CD4-positive, alpha-beta T cell treated with Interleukin-4 for 1 hour (primary cell): ENCODE measurements at regions not wholly inside any gene's neighbourhood (a gene's known extent, or its start where the extent isn't known, plus 50 kb on each side); places are given as distances from the start of the nearest gene placed in this dataset.
A peak's percentile ranks its signal among the peaks of the same experiment; 100 is the strongest.
"Not testable (repeated sequence)": the region's sequence is repeated elsewhere in the genome, so short reads cannot be mapped to it uniquely, and the experiment has no call there.

Source experiments
- DNase-seq, 2 donors: peaks; one replicate each; pipeline ENCODE4 v3.0.0-alpha.2; 2020 to 2022

DNA sequence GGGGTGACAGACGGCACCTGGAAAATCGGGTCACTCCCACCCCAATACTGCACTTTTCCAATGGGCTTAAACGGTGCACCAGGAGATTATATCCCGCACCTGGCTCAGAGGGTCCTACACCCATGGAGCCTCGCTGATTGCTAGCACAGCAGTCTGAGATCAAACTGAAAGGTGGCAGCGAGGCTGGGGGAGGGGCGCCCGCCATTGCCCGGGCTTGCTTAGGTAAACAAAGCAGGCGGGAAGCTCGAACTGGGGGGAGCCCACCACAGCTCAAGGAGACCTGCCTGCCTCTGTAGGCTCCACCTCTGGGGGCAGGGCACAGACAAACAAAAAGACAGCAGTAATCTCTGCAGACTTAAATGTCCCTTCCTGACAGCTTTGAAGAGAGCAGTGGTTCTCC lies 208.1 kb downstream of the SLC38A4 start:
- DNase-seq = not testable (repeated sequence)

DNA sequence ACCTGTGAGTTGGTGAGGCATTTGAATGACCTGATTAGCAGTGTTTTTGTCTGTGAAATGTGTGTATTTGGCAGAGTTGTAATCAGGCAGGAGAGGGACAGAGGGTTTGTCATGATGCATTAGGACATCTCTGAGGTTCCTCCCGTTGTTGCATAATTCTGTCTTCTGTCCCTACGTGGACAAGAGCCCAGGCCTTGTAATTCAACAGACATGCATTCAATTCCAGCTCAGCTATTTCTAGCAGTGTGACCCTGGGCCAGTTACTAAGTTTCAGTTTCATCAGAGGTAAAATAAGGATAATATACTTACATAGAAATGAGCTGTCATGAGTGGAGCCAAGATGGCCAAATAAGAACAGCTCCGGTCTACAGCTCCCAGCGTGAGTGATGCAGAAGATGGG lies 208.6 kb downstream of the SLC38A4 start:
- DNase-seq = no peak

DNA sequence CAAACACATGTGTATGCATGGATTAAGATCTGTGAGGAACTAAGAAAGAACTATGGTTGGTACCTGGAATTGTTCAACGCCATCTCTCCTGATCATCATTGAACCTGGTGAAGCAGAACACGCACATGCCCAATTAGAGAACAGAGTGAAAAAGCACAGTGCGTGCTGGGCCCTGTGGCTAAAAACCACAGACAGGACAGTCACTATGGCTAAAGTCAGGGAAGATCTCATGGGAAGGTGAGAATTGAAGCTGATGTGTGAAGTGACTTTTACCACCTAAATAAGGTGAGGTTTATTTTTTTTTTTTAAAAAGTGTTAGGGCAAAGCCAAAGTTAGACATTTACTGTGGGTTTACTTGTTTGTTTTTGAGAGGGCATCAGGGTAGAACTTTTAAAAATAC lies 215.0 kb downstream of the SLC38A4 start:
- no peak for DNase-seq

DNA sequence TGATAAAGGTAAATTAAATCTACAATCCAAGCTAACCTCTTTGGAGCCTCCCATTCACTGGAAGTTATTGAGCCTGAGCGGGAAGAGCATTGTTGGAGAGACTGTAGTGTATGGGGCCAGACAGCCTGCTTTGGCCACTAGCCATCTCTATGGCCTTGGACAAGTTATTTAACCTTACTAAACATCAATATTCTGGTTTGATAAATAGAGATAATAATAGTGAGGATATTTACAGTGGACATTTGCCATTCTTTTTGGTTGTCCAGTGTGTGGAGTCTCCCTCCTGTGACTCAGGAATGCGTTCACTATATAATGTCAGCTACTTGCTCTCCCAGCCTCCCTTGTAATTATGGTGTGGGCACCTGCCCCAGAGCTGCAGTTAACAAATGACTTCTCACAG lies 216.1 kb downstream of the SLC38A4 start:
- DNase-seq = no peak

DNA sequence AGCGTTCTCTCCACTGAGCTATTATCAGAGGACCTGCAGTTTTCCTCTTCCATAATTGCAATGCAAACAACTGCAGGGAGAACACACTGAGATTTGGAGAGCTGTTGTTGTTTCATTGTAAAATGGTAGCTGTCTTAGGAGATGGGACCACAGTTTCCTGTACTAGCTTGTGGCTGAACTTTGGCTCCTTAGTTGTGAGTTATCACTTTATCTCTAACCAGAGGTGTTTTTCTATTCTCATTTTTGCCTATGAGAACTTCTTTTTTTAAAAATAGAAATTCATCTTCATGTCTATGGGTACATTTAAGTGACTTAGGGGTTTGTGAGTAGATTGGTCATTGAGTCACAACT lies 216.5 kb downstream of the SLC38A4 start:
- peak in 1 of 2 donors; percentile 39 for DNase-seq

DNA sequence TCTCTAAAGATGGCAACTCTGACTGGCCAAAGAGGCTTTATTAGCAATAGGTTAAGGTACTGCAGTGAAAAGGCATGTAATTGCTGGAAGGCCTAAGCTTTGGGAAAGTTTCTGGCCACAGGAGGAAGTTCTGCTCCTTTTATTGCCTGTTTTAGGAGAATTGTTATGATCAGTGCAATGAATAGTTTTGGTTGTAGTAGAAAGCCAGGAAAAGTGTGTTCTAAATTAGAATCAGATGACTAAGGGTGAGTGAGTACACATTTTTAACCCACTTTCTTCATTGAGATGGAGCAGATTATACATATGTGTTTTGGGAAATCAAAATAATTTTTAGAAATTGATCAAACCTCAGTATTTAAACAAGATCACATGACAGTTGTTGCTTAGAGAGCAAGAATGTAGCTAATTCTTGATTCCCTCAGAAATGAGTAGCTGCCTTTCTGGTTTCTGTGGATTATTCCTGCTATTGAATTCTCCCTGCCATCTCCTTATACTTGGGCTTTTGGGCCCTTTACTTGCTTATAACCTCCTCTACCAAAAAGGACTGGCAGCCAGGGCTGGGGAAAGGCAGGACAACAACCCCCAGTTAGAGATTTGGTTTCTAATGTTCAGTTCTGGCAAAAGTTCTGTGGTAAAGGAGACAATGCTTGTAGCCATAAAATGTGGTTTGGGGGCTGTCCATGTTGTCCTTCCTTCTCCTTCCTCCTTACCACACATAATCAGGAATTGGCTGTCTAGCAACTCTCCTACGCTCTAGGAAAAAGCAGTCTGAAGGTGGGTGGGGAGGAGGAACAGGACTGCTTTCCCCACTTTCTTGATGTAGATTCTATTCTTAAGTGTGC lies 217.1 kb downstream of the SLC38A4 start:
- DNase-seq = no peak

DNA sequence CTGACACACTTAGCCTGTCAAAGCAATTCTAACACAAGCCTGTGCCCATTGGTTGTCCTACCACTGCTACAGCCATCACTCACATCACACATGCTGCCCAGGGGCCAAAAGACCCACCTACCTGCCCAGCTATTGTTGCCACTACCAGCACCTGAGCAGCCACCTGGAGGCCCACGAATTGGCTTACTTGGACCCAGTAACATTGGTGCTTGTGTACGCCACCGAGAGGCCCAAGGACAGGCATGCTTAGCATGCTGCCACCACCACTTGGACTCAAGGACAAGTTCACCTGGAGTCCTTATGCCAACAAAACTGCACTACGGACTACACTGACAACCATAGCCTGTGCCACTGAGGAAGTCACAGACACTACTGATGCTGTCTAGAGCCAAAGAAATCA lies 221.1 kb downstream of the SLC38A4 start:
- DNase-seq = no peak

DNA sequence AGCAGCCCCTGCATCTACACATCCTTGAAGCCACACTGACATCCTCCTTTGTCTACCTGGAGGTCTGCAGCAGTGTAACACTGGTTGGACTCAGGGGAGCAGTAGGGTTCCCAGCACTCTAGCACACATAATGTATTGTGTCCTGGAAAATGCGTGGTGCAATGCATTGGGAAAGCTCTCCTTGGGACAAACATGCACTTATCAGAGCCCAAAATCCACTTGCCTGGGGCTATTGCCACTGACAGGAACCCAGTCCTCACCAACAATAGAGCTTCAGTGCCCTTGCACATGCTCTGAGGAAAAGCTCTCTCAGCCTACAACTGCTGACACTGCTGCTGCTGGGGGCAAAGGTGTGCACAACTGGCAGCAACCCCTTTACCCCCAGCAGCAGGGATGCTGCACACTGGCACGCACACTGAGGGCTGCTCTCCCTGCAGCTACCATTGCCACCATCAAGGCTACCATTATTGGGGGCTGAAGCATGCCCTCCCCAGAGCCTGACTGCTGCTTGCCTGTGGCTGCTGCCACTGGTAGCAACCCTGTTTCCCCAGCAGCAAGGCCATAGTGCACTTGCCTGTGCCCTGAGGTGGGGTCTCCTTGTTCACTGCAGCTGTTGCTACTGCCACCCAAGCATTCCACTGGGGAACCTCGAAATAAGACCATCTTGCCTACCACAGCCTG lies 221.9 kb downstream of the SLC38A4 start:
- no peak for DNase-seq

DNA sequence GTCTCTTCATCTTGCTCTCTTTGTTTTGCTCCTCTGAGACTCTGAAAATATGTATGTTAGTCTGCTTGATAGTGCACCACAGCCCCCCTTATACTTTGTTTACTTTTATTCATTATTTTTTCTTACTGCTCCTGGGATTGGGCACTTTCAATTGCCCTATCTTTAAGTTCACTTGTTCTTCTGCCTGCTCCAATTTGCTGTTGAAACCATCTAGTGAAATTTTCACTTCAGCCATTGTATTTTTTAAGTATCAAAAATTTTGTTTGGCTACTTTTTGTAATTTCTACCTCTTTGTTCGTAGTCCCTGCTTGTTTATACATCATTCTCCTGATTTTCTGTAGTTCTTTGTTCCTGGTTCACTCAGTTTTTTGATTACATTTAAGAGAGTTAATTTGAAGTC lies 223.3 kb downstream of the SLC38A4 start:
- DNase-seq = no peak

DNA sequence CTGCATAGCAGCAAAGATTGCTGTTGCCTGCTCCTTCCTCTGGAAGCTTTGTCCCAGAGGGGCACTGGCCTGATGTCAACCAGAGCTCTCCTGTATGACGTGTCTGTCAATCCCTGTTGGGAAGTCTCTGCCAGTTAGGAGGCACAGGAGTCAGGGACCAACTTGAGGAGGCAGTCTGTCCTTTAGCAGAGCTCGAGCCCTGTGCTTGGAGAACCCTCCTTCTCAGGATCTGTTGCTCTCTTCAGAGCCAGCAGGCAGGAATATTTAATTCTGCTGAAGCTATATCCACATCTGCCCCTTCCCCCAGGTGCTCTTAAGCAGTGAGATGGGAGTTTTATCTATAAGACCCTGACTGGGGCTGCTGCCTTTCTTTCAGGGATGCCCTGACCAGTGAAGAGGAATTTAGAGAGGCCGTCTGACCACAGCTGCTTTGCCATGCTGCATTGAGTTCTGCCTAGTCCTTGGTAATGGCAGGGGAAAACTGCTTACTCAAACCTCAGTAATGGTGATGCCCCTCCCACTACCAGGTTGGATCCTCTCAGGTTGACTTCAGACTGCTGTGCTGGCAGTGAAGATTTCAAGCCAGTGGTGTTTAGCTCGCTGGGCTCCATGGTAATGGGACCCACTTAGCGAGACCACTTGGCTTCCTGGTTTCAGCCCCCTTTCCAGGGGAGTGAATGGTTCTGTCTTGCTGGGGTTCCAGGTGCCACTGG lies 218.6 kb upstream of the SLC38A2 start:
- no peak for DNase-seq

DNA sequence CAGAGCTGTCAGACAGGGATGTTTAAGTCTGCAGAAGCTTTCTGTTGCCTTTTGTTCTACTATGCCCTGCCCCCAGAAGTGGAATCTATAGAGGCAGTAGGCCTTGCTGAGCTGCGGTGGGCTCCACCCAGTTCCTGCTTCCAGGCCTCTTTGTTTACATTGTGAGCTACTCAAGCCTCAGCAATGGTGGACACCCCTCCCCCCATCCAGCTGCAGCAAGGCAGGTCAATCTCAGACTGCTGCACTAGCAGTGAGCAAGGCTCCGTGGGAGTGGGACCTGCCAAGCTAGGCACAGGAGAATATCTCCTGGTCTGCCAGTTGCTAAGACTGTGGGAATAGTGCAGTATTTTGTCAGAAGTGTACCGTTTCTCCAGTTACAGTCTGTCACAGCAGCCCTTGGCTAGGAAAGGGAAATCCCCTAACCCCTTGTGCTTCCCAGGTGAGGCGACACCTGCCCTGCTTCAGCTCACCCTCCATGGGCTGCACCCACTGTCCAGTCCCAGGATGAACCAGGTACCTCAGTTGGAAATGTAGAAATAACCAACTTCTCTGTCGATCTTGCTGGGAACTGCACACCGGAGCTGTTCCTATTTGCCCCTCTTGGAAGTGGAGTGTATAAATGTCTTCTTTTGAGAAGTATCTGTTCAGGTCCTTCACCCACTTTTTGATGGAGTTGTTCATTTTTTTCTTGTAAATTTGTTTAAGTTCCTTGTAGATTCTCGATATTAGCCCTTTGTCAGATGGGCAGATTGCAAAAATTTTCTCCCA lies 213.5 kb upstream of the SLC38A2 start:
- DNase-seq = peak; percentile 38 to 45

DNA sequence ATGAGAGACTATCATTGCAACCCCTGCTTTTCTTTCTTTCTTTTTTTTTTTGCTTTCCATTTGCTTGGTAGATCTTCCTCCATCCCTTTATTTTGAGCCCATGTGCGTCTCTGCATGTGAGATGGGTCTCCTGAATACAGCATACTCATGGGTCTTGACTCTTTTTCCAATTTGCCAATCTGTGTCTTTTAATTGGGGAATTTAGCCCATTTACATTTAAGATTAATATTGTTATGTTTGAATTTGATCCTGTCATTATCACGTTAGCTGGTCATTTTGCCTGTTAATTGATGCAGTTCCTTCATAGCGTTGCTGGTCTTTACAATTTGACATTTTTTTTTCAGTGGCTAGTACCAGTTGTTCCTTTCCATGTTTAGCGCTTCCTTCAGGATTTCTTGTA lies 211.5 kb upstream of the SLC38A2 start:
- DNase-seq = not testable (repeated sequence)

DNA sequence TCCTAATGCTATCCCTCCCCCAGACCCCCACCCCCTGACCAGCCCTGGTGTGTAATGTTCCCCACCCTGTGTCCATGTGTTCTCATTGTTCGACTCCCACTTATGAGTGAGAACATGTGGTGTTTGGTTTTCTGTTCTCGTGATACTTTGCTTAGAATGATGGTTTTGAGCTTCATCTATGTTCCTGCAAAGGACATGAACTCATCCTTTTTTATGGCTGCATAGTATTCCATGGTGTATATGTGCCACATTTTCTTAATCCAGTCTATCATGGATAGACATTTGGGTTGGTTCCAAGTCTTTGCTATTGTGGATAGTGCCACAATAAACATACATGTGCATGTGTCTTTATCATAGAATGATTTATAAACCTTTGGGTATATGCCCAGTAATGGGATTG lies 209.4 kb upstream of the SLC38A2 start:
- DNase-seq = not testable (repeated sequence)

DNA sequence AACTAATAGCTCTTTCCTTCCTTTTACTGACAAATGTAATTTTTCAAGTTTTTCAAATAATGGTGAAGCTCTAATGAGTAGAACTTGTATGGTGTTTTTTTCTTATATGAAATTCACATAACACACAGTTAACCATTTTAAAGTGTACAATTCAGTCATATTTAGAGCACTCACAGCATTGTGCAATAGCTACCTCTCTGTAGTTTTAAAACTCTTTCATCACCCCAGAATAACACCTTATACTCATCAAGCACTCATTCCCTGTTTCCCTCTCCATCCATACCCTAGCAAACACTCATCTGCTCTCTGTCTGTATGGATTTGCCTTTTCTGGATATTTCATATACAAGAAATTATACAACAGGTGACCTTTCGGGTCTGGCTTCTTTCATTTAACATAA lies 207.9 kb upstream of the SLC38A2 start:
- DNase-seq = no peak

DNA sequence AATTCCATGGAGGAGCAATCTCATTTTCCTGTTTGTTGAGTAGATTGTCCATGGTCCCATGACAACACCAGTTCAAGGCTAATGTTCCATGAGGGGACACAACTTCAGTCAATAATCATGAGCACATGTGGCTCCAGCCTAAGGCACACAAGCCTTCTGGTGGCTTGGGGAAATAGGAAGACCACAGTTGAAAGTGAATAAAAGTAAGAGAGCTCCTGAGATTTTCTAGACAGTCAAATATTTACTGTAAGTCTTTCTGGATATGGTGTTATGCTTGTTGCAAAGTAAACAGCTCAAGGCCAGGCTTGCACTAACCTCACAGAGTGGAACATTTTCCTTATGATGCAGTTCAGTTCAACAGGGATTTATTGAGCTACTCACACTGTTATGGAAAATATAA lies 206.9 kb upstream of the SLC38A2 start:
- DNase-seq = no peak

DNA sequence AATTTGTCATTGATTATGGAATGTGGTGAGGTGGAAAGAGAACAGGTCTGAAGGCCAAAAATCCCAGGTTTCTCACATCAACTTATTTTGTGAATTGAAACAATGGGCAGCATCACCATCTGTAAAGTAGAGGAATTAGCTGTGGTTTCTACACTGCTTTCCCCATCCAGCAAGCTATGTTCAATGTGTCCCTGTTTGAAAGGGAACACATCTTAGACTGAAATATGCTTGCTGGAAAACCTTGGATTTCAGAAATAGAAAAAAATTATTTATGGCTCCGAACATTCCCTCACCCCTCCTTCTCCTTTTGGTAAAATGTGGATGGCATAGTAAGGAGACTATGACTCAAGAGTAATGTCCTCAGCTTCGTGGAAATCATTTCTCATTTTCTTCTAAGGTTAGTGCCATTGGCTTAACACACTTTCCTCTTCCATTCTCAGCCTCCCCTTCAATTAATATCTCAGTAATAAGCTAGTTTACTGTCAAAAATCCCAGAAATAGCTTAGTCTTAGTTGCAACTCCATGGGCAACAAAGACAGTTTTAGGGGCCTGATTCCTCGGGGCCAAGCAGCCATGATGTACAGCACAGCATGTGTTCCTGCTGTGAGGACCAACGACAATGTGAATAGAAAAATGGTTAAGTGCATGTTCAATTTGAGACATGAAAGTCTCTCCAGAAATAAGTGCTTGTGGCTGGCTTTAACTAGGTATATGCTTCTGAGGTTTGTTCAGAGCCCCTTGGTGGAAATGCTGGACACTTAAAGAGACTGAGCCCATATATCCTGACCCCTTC lies 205.8 kb upstream of the SLC38A2 start:
- DNase-seq = no peak

DNA sequence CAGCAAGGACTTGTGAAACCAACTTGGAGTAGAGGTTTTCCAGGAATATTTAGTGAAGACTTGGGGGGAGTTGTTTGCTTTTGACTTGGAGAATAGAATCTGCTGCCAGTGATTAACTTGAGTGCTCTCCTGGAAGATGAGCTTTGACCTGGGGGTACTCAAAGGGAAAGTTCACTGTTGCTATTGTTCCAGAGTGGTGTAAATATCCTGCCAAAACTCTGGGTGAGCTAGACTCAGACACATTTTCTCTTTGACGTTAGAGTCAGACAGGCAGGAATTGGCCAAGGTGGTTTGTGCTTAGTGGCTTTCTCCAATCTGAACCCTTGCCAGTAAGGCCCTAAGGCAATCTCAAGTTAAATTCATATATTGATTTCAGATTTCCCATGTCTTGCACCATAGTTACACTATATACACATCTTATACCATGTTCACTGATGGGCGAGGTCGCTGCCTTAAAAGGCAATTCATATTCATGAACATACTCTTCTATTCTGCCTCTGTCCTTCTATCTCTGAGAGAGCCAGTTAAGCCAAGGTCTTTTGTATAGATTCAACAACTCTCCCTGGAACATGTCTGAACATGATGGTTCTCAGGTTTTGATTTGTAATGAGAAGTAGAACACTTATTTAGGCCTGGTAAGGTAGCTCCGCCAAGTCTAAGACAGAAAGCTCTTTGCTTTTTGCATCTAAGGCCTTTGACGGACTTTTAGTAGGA lies 204.6 kb upstream of the SLC38A2 start:
- no peak for DNase-seq

DNA sequence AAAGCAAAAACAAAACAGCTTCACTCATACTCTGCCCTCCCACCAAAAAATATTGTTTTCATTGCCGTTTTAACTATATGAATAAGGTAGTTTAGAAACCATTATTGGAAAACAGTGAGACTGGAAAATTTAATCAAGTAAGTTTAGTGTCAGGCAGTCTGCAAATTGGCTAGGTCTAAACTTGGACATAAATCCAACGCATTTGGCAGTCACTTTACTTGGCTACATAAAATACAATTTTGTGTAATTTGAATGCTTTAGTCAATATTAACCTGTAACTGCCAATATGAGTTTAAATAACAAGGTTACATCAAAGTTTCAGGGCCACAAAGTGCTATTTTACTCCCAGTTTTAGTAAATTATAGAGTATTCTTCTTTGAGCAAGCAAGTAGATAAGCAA lies 202.3 kb upstream of the SLC38A2 start:
- no peak for DNase-seq

DNA sequence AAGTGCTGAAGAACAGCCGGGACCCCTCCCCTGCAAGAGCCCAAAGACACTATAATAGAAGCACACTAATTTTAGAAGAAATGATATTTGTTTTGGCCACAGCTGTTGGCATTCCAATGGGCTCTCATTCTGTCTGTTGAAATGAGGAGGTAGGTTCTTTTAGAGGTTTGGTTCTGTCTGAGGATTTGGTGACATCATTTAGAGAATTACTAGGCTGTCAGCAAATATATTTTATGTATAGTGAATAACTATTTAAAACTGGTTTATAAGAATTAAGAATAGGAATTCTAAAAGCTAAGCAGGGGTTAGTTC lies 200.7 kb upstream of the SLC38A2 start:
- no peak for DNase-seq

DNA sequence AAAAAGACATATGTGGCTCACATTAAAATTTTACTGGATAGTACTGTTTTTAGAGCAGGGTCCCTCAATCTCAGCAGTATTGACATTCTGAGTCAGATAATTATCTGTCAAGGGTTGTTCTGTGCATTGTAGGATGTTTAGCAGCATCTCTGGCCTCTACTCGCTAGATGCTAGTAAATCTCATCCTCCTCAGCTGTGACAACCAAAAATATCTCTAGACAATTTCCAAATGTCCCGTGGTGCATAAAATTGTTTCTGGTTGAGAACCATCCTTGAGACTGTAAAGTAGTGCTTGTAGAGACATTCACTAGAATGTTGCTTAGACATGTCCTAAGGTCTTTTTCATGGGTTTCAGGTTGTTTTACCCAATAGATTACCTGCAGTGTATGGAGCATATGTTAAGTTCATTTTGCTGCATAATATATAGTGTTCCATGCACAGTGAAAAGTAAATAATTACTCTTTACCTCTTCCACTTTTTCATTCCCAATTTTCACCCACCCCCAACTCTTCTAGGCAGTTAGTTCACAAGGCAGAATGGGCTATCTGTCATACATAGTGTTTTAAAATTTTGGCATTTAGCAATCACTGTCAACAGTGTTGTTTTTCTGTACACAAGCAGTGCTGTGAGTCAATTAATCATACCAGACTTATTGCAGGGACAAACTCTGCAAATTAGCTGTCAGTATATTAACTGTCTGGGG lies 200.2 kb upstream of the SLC38A2 start:
- DNase-seq = no peak

DNA sequence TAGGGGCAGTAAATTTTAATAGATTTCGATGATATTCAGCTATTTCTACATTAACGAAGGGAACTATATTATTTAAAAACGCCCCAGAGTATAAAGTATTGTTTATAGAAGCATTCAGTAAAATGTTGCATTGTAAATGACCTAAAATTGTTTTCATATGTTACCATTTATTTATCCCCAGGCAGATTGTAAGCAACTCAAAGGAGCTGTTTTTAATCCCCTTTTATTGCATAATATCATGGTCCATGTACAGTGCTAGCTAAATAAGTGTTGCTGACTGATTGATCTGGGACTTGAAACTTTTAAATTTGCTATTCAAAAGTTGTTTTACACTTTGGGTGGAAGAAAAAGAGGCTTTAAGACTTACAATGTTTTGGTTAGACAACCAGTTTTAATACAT lies 199.0 kb upstream of the SLC38A2 start:
- no peak for DNase-seq
